ENCODE measurements at regions not wholly inside any gene's neighbourhood (a gene's known extent, or its start where the extent isn't known, plus 50 kb on each side); places are given as distances from the start of the nearest gene placed in this dataset.

DNA sequence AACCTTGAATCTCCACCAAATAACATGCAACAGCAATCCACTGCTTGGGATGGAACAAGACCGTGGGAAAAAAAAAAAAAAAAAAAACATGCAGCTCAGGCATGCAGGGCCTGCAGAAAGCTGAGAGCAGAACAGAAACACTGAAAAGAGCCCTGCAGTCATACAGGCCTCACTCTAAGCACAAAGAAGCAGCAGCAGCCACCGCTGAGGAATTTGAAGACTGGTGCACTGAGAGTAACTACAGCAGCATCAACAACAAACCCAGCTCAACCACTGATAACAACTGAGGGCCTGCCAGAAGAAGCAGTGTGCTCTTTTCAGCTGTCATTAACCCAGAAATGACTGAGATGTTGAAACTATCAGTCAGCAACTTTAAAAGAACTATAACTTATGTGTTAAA is 354.7 kb upstream of the TMTC1 start:
- Mint-ChIP-seq H3K9me3 (peaks cover 3 to 6% of the 10 kb centered on the region in 2 donors), H3K36me3 (no peaks in the 10 kb centered on the region), H3K27me3 (ENCODE audit: low read depth in 2 of 2) (no peaks in the 10 kb centered on the region), H3K4me1 (no peaks in the 10 kb centered on the region), H3K27ac (no peak overlapping the region), H3K4me3 (no peak overlapping the region)
- Histone ChIP-seq H3K27ac (ENCODE audit: low read length) (no peak overlapping the region), H3K36me3 (ENCODE audit: control insufficient read depth, insufficient read depth, low read length) (no peaks in the 10 kb centered on the region), H3K9me3 (ENCODE audit: control insufficient read depth, insufficient read depth, low read length) (no peaks in the 10 kb centered on the region), H3K4me1 (ENCODE audit: control insufficient read depth, insufficient read depth, low read length) (no peaks in the 10 kb centered on the region), H3K4me3 (ENCODE audit: low read length) (no peak overlapping the region), H3K27me3 (ENCODE audit: control insufficient read depth, insufficient read depth, low read length) (no peaks in the 10 kb centered on the region)
- TF ChIP-seq, protein P1, sequence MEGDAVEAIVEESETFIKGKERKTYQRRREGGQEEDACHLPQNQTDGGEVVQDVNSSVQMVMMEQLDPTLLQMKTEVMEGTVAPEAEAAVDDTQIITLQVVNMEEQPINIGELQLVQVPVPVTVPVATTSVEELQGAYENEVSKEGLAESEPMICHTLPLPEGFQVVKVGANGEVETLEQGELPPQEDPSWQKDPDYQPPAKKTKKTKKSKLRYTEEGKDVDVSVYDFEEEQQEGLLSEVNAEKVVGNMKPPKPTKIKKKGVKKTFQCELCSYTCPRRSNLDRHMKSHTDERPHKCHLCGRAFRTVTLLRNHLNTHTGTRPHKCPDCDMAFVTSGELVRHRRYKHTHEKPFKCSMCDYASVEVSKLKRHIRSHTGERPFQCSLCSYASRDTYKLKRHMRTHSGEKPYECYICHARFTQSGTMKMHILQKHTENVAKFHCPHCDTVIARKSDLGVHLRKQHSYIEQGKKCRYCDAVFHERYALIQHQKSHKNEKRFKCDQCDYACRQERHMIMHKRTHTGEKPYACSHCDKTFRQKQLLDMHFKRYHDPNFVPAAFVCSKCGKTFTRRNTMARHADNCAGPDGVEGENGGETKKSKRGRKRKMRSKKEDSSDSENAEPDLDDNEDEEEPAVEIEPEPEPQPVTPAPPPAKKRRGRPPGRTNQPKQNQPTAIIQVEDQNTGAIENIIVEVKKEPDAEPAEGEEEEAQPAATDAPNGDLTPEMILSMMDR (IDR thresholded peaks at IDR 0.05) = no peak
- intact Hi-C loops (cut with micrococcal nuclease) = no loop called here
- 79% methylated on average over 1 of the region's 2 CpGs for WGBS (ENCODE audit: insufficient coverage)
- DNase-seq = no peak
- no peak for ATAC-seq

DNA sequence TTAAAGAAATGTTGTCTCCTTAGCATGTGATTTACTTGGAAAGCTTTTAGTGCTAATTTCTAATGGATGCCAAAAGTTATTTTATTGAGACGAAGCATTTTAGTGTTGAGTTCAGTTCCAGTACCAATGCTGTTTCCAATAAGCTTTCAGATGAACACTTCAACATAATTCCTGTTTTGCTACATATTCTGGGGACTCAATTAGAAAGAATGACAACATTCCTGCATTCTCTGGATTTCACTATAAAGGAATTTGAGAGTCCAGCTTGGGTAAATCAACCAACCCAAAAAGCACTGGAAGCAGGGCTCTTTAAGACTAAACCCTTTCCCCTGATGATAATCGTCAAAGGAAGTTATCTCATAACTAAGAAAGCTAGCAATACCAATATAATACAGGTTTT is 353.0 kb upstream of the TMTC1 start:
- Mint-ChIP-seq H3K4me3 (no peak overlapping the region), H3K36me3 (no peaks in the 10 kb centered on the region)
- intact Hi-C loops (cut with micrococcal nuclease) = no loop called here

DNA sequence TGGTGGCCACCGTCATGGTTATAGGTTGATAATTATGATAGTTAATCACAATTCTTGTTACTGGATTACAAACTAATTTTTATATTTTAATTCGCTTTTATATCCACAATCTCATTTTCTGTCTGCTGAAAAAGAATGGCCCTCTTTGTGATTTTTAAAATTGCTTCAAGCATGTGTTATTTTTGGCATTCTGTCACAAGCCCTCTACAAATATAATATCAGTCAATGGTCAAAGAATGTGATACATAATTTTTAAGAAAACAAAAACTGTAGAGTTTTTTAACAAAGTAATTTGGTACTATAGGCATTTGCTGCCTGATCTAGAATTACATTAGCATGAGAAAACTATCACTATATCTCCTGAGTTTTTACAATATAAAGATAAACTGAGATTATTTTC is 352.0 kb upstream of the TMTC1 start:
- Mint-ChIP-seq H3K4me3 (no peak overlapping the region), H3K27ac (no peak overlapping the region), H3K4me1 (no peaks in the 10 kb centered on the region), H3K27me3 (ENCODE audit: low read depth in 2 of 2) (no peaks in the 10 kb centered on the region), H3K36me3 (no peaks in the 10 kb centered on the region), H3K9me3 (peaks cover 5 to 12% of the 10 kb centered on the region in 2 donors)
- Histone ChIP-seq H3K4me1 (ENCODE audit: control insufficient read depth, insufficient read depth, low read length) (no peaks in the 10 kb centered on the region), H3K36me3 (ENCODE audit: control insufficient read depth, insufficient read depth, low read length) (no peaks in the 10 kb centered on the region), H3K9me3 (ENCODE audit: control insufficient read depth, insufficient read depth, low read length) (no peaks in the 10 kb centered on the region), H3K27ac (ENCODE audit: low read length) (no peak overlapping the region), H3K4me3 (ENCODE audit: low read length) (no peak overlapping the region), H3K27me3 (ENCODE audit: control insufficient read depth, insufficient read depth, low read length) (no peaks in the 10 kb centered on the region)
- intact Hi-C loops (cut with micrococcal nuclease) = no loop called here
- DNase-seq (no peak), ATAC-seq (no peak)
- no CpG with 5 or more reads among the region's 2 CpGs for WGBS (ENCODE audit: insufficient coverage)
- TF ChIP-seq, protein P1 (IDR thresholded peaks at IDR 0.05) = no peak

More for the DNA sequence above, 353.0 kb upstream of the TMTC1 start:
- Mint-ChIP-seq H3K9me3 (peaks cover 5 to 8% of the 10 kb centered on the region in 2 donors), H3K27me3 (ENCODE audit: low read depth in 2 of 2) (no peaks in the 10 kb centered on the region), H3K27ac (no peak overlapping the region), H3K4me1 (no peaks in the 10 kb centered on the region)
- Histone ChIP-seq H3K36me3 (ENCODE audit: control insufficient read depth, insufficient read depth, low read length) (no peaks in the 10 kb centered on the region), H3K27me3 (ENCODE audit: control insufficient read depth, insufficient read depth, low read length) (no peaks in the 10 kb centered on the region), H3K4me1 (ENCODE audit: control insufficient read depth, insufficient read depth, low read length) (no peaks in the 10 kb centered on the region), H3K9me3 (ENCODE audit: control insufficient read depth, insufficient read depth, low read length) (no peaks in the 10 kb centered on the region), H3K4me3 (ENCODE audit: low read length) (no peak overlapping the region), H3K27ac (ENCODE audit: low read length) (no peak overlapping the region)
- no peak for DNase-seq
- TF ChIP-seq, protein P1 (IDR thresholded peaks at IDR 0.05) = no peak
- whole genome bisulfite sequencing (ENCODE audit: insufficient coverage) = 83% methylated on average over 2 of the region's 2 CpGs
- no peak for ATAC-seq

DNA sequence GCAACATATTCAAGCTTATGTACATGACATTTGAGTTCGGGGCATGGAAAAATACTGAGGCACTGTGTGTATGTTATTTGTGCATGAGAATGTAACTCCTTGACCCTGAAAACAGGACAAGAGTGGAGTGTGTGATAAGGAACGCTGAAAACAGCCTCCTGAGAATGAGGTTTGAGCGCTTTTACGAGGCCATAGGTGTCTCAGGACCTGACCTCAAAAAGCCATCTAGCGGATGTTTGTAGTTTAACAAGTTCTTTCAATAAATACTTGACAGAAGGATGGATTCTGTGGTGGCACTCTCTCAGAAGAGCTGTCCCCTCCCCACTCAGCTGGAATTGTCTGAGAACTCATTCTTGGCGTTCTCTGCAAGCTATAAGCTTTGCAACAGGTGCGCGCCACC is 350.5 kb upstream of the TMTC1 start:
- Histone ChIP-seq H3K36me3 (ENCODE audit: control insufficient read depth, insufficient read depth, low read length) (no peaks in the 10 kb centered on the region), H3K27ac (ENCODE audit: low read length) (no peak overlapping the region), H3K27me3 (ENCODE audit: control insufficient read depth, insufficient read depth, low read length) (no peaks in the 10 kb centered on the region), H3K9me3 (ENCODE audit: control insufficient read depth, insufficient read depth, low read length) (no peaks in the 10 kb centered on the region), H3K4me1 (ENCODE audit: control insufficient read depth, insufficient read depth, low read length) (no peaks in the 10 kb centered on the region), H3K4me3 (ENCODE audit: low read length) (no peak overlapping the region)
- Mint-ChIP-seq H3K9me3 (peaks cover 3 to 11% of the 10 kb centered on the region in 2 donors), H3K4me1 (no peaks in the 10 kb centered on the region), H3K27ac (no peak overlapping the region), H3K36me3 (no peaks in the 10 kb centered on the region), H3K27me3 (ENCODE audit: low read depth in 2 of 2) (no peaks in the 10 kb centered on the region), H3K4me3 (no peak overlapping the region)
- TF ChIP-seq, protein P1 (IDR thresholded peaks at IDR 0.05) = no peak
- DNase-seq (no peak), ATAC-seq (no peak)
- intact Hi-C loops (cut with micrococcal nuclease) = no loop called here
- WGBS (ENCODE audit: insufficient coverage) = 82% methylated on average over 8 of the region's 8 CpGs

Measured in natural killer cell (primary cell).